Upper lobe of left lung (tissue), 4 donors: ENCODE measurements at regions not wholly inside any gene's neighbourhood (a gene's known extent, or its start where the extent isn't known, plus 50 kb on each side); places are given as distances from the start of the nearest gene placed in this dataset.

ENCODE experiments used
- EP300 ChIP-seq, 4 donors: sonication (generic); formaldehyde crosslinking; IDR thresholded peaks; one replicate each; pipeline ENCODE4 v1.5.1; 2017; ENCODE audit warnings: antibody characterized with exemption in 4 of 4, control low read depth in 2 of 4
- POLR2A ChIP-seq, 4 donors: fragments of 450-650 bp; IDR thresholded peaks; one replicate each; pipeline ENCODE4 v1.5.1; 2016 to 2017; ENCODE audit warnings: antibody characterized with exemption in 4 of 4, mild to moderate bottlenecking in 2 of 4
- TF ChIP-seq, protein P1 (sequence below), 6 experiments: fragments of 450-650 bp in 4 of 6; fragments of 200-600 bp in 2 of 6; sonication (generic) in 2 of 6; IDR thresholded peaks; one replicate each; pipeline ENCODE4 v1.5.1; 2016 to 2019; ENCODE audit warnings: antibody characterized with exemption in 6 of 6

DNA sequence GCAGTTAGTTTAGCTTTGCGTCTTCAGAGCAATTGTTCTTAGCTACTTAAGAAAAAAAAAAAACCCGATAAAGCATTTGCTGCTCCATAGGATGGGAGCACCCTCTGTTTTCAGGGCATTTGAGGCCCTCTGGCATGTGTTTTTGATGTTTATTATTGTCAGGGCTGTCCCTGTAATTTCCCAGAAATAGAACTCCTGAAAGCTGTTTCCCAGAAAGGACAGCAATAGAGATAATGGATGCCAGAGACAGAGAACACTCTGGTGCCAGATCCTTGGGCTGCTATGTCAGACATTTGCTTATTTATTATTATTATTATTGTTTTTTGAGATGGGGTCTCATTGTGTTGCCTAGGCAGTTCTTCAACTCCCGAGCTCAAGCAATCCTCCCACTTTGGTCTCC is 201.3 kb downstream of the ALG10 start:
- TF ChIP-seq EP300 (IDR thresholded peaks at IDR 0.05) (no peak), POLR2A (IDR thresholded peaks at IDR 0.05) (no peak)
- TF ChIP-seq, protein P1, sequence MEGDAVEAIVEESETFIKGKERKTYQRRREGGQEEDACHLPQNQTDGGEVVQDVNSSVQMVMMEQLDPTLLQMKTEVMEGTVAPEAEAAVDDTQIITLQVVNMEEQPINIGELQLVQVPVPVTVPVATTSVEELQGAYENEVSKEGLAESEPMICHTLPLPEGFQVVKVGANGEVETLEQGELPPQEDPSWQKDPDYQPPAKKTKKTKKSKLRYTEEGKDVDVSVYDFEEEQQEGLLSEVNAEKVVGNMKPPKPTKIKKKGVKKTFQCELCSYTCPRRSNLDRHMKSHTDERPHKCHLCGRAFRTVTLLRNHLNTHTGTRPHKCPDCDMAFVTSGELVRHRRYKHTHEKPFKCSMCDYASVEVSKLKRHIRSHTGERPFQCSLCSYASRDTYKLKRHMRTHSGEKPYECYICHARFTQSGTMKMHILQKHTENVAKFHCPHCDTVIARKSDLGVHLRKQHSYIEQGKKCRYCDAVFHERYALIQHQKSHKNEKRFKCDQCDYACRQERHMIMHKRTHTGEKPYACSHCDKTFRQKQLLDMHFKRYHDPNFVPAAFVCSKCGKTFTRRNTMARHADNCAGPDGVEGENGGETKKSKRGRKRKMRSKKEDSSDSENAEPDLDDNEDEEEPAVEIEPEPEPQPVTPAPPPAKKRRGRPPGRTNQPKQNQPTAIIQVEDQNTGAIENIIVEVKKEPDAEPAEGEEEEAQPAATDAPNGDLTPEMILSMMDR (IDR thresholded peaks at IDR 0.05), result no peak
